NCI-H460 (cell line): ENCODE measurements at regions not wholly inside any gene's neighbourhood (a gene's known extent, or its start where the extent isn't known, plus 50 kb on each side); places are given as distances from the start of the nearest gene placed in this dataset.
A peak's percentile ranks its signal among the peaks of the same experiment; 100 is the strongest.
"Not testable (repeated sequence)": the region's sequence is repeated elsewhere in the genome, so short reads cannot be mapped to it uniquely, and the experiment has no call there.

Experiments
- DNase-seq: peaks from one replicate; pipeline ENCODE4 v3.0.0-alpha.2; 2016; ENCODE audit warnings: low read depth; ENCODE audit errors: extremely low read depth

- peak; percentile 6 for DNase-seq
Measured at GRCh38 chr10:71912431-71912830, 51.8 kb upstream of the CHST3 start.

DNA sequence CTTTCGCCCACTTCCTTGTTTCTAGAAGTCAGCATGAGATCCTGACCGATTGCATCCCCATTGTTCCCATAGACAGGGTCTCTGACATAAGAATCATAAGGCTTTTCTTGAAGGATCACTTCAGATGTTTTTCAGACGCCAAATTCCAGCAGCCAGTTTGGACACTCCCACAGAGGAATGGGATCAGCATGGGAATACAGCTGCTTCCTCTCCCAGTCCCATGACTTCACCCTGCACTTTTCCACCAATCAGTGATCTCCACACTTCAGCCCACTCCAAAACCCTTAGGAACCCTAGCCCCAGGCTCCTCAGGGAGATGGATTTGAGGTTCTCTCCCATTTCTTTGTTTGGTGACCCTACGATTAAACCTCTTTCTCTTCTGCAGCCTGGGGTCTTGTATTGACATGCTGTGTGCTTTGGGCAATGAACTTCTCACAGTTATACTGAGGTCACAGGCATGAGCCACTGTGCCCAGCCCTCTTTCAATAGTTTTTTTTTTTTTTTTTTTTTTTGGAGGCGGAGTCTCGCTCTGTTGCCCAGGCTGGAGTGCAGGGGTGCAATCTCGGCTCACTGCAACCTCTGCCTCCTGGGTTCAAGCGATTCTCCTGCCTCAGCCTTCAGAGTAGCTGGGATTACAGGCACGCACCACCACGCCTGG is 52.8 kb upstream of the CHST3 start:
- no peak for DNase-seq

GRCh38 chr10:71909399-71910083 is 54.7 kb upstream of the CHST3 start:
- DNase-seq: no peak

GRCh38 chr10:71908998-71909397 is 55.2 kb upstream of the CHST3 start:
- DNase-seq: no peak

GRCh38 chr10:71905164-71905563 is 54.1 kb upstream of the PSAP start:
- no peak for DNase-seq

GRCh38 chr10:71903636-71904250 is 52.7 kb upstream of the PSAP start:
- DNase-seq: not testable (repeated sequence)

DNA sequence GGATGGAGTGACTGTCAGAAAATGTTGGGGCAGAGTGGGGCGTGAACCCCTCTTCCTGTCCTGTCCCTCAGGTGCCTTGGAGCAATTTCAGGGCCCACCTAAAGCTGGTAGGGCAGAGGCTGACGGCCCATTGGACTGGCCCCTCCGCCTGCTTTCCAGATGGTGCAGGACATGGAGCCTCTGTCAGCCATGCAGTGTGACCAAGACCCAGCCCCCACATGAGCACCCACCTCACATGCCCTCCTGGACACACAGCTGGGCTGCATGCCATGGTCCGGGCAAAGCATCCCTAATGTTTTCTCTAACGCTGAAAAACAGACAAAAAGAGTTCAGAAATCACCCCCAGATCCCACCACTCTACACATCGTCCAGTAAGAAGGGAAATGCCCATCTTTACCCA is 51.3 kb upstream of the PSAP start:
- no peak for DNase-seq
